ENCODE measurements at regions not wholly inside any gene's neighbourhood (a gene's known extent, or its start where the extent isn't known, plus 50 kb on each side); places are given as distances from the start of the nearest gene placed in this dataset.
A peak's percentile ranks its signal among the peaks of the same experiment; 100 is the strongest.

DNA sequence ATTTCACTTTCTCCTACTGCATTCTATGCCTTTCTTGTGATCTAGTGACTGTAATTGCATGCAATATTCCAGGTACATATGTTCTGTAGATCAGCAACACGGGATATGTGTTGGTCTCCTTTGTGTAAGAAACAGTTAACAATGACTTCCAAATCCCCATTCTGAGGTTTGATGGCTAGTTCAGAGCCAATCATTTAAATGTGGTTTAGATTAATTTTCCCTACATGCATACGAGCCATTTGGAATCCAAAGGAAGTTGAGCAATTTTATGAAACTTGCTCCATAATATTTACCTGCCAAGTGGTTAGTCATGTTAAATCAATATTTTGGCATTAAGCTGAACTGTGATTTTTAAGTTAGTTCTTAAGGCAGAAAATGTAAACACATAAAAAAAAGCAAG, 172.8 kb upstream of the DCAF12L2 start:
- Histone ChIP-seq H3K27ac (ENCODE audit: low read depth, low read length) (peak overlapping the region; percentile 95), H3K9me3 (ENCODE audit: insufficient read depth, low read length) (no peaks in the 10 kb centered on the region), H3K9ac (ENCODE audit: low read length) (peak overlapping the region; percentile 60), H3K36me3 (ENCODE audit: low read length) (no peaks in the 10 kb centered on the region), H3K79me2 (ENCODE audit: insufficient read depth, low read length) (0 out of 2 replicates have a peak, but pooled peaks cover 6% of the 10 kb centered on the region), H2AFZ (ENCODE audit: low read depth, low read length, severe bottlenecking) (no peak overlapping the region), H3K27me3 (ENCODE audit: low read length) (no peaks in the 10 kb centered on the region), H3K4me2 (ENCODE audit: low read depth, low read length, poor library complexity, severe bottlenecking) (peak overlapping the region; percentile 91), H3F3A (ENCODE audit: insufficient read depth) (peaks cover 12% of the 10 kb centered on the region; the same call in 1 of the 2 replicates), H4K20me1 (ENCODE audit: low read depth, low read length) (no peaks in the 10 kb centered on the region), H3K4me3 (ENCODE audit: insufficient read depth, low read length, poor library complexity, severe bottlenecking) (peak overlapping the region; percentile 67), H3K9me2 (replicated peaks; ENCODE audit: insufficient read depth, low read length) (no peaks in the 10 kb centered on the region)
- TF ChIP-seq EZH2phosphoT487 (conservative IDR thresholded peaks at IDR 0.05; ENCODE audit: low read length) = no peak
- TF ChIP-seq, protein P1, sequence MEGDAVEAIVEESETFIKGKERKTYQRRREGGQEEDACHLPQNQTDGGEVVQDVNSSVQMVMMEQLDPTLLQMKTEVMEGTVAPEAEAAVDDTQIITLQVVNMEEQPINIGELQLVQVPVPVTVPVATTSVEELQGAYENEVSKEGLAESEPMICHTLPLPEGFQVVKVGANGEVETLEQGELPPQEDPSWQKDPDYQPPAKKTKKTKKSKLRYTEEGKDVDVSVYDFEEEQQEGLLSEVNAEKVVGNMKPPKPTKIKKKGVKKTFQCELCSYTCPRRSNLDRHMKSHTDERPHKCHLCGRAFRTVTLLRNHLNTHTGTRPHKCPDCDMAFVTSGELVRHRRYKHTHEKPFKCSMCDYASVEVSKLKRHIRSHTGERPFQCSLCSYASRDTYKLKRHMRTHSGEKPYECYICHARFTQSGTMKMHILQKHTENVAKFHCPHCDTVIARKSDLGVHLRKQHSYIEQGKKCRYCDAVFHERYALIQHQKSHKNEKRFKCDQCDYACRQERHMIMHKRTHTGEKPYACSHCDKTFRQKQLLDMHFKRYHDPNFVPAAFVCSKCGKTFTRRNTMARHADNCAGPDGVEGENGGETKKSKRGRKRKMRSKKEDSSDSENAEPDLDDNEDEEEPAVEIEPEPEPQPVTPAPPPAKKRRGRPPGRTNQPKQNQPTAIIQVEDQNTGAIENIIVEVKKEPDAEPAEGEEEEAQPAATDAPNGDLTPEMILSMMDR (IDR thresholded peaks at IDR 0.05; ENCODE audit: insufficient read depth, low read length, poor library complexity, severe bottlenecking) = no peak

DNA sequence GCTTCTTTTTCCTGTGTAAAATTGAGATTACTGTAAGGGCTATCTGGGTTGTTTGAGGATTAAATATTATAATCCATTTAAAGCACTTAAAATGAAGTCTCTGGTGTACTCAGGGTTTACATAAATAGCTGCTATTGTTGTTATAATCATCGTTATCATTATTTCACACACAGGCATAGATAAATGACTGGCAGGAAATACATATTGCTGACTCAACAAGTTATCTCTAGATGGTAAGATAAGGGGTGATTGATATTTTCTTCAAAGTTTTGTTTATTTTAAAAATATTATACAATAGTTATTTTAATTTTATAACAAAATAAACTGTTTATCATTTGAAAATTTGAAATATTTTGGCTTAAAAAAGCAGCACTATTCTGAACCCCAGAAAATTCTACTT, 134.3 kb upstream of the DCAF12L2 start:
- Histone ChIP-seq H3K9me3 (ENCODE audit: insufficient read depth, low read length) (no peaks in the 10 kb centered on the region), H3F3A (ENCODE audit: insufficient read depth) (no peaks in the 10 kb centered on the region), H3K79me2 (ENCODE audit: insufficient read depth, low read length) (no peaks in the 10 kb centered on the region), H2AFZ (ENCODE audit: low read depth, low read length, severe bottlenecking) (no peak overlapping the region), H3K4me3 (ENCODE audit: insufficient read depth, low read length, poor library complexity, severe bottlenecking) (no peak overlapping the region), H3K36me3 (ENCODE audit: low read length) (no peaks in the 10 kb centered on the region), H3K9me2 (replicated peaks; ENCODE audit: insufficient read depth, low read length) (no peaks in the 10 kb centered on the region), H3K27ac (ENCODE audit: low read depth, low read length) (no peak overlapping the region), H3K4me2 (ENCODE audit: low read depth, low read length, poor library complexity, severe bottlenecking) (no peak overlapping the region), H3K27me3 (ENCODE audit: low read length) (no peaks in the 10 kb centered on the region), H4K20me1 (ENCODE audit: low read depth, low read length) (no peaks in the 10 kb centered on the region), H3K9ac (ENCODE audit: low read length) (no peak overlapping the region)
- TF ChIP-seq EZH2phosphoT487 (conservative IDR thresholded peaks at IDR 0.05; ENCODE audit: low read length) = no peak

DNA sequence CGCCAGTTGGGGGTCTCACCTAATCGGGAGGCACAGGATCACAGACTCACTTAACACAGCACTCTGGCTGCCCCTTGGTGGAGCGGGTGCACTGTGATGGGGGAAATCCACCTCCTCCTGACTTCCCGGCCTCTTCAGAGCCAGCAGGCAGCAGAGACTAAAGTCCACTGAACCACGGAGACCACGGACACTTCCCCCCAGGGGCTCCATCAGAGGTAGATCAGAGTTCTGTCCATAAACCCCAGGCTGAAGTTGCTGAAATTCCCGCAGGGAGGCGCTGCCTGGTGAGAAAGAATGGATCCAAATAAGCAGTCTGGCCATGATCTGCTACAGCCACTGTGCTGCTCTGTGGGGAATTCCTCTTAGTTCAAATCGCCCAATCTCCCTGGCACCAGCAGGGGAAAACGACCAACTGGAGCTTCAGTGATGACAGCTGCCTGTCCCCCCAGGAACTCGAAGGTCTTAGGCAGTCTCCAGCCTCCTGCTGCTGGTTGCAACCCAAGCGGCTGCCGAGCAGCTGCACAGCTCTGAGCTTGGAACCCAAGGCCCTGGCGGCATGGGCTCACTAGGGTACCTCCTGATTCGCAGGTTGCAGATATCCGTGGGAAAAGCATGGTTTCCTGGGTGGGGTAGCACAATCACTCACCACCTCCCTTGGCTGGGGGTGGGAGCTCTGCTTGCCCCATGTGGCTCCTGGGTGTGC, 106.9 kb upstream of the DCAF12L2 start:
- Histone ChIP-seq H4K20me1 (ENCODE audit: low read depth, low read length) (no peaks in the 10 kb centered on the region), H3F3A (ENCODE audit: insufficient read depth) (no peaks in the 10 kb centered on the region), H3K9ac (ENCODE audit: low read length) (no peak overlapping the region), H3K36me3 (ENCODE audit: low read length) (no peaks in the 10 kb centered on the region), H3K4me2 (ENCODE audit: low read depth, low read length, poor library complexity, severe bottlenecking) (no peak overlapping the region), H3K27ac (ENCODE audit: low read depth, low read length) (no peak overlapping the region), H3K27me3 (ENCODE audit: low read length) (no peaks in the 10 kb centered on the region), H2AFZ (ENCODE audit: low read depth, low read length, severe bottlenecking) (no peak overlapping the region), H3K79me2 (ENCODE audit: insufficient read depth, low read length) (no peaks in the 10 kb centered on the region), H3K9me3 (ENCODE audit: insufficient read depth, low read length) (no peaks in the 10 kb centered on the region), H3K9me2 (replicated peaks; ENCODE audit: insufficient read depth, low read length) (no peaks in the 10 kb centered on the region), H3K4me3 (ENCODE audit: insufficient read depth, low read length, poor library complexity, severe bottlenecking) (no peak overlapping the region)
- TF ChIP-seq, protein P1 (IDR thresholded peaks at IDR 0.05; ENCODE audit: insufficient read depth, low read length, poor library complexity, severe bottlenecking) = no peak
- no peak for TF ChIP-seq EZH2phosphoT487 (conservative IDR thresholded peaks at IDR 0.05; ENCODE audit: low read length)

DNA sequence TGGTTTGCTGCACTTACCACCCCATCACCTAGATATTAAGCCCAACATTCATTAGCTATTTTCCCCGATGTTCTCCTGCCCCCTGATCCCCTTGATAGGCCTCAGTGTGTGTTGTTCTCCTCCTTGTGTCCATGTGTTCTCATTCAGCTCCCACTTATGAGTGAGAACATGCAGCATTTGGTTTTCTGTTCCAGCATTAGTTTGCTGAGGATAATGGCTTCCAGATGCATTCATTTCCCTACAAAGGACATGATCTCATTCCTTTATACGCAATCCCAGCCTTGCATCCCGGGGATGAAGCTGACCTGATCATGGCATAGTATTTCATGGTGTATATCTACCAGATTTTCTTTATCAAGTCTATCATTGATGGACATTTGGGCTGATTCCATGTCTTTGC, 99.0 kb upstream of the DCAF12L2 start:
- Histone ChIP-seq H3K4me3 (ENCODE audit: insufficient read depth, low read length, poor library complexity, severe bottlenecking) (no peak overlapping the region), H3K36me3 (ENCODE audit: low read length) (no peaks in the 10 kb centered on the region), H2AFZ (ENCODE audit: low read depth, low read length, severe bottlenecking) (no peak overlapping the region), H3K9me2 (replicated peaks; ENCODE audit: insufficient read depth, low read length) (no peaks in the 10 kb centered on the region), H3K27me3 (ENCODE audit: low read length) (no peaks in the 10 kb centered on the region), H3K9me3 (ENCODE audit: insufficient read depth, low read length) (no peaks in the 10 kb centered on the region), H3K27ac (ENCODE audit: low read depth, low read length) (no peak overlapping the region), H3K9ac (ENCODE audit: low read length) (no peak overlapping the region), H3K79me2 (ENCODE audit: insufficient read depth, low read length) (no peaks in the 10 kb centered on the region), H4K20me1 (ENCODE audit: low read depth, low read length) (no peaks in the 10 kb centered on the region), H3F3A (ENCODE audit: insufficient read depth) (no peaks in the 10 kb centered on the region), H3K4me2 (ENCODE audit: low read depth, low read length, poor library complexity, severe bottlenecking) (no peak overlapping the region)
- TF ChIP-seq EZH2phosphoT487 (conservative IDR thresholded peaks at IDR 0.05; ENCODE audit: low read length) = no peak
- TF ChIP-seq, protein P1 (IDR thresholded peaks at IDR 0.05; ENCODE audit: insufficient read depth, low read length, poor library complexity, severe bottlenecking) = no peak
